ACC112 (cell line): ENCODE measurements at regions not wholly inside any gene's neighbourhood (a gene's known extent, or its start where the extent isn't known, plus 50 kb on each side); places are given as distances from the start of the nearest gene placed in this dataset.

ENCODE experiments used
- H2AFZ ChIP-seq: fragments of 200-600 bp; sonication (generic); one replicate; pipeline ENCODE4 v1.6.0; 2017; ENCODE audit warnings: antibody characterized with exemption, low read length; ENCODE audit not compliant: unreplicated experiment
- H3K27ac ChIP-seq: fragments of 200-600 bp; sonication (generic); 2 replicates; pipeline ENCODE4 v1.5.1; 2014; ENCODE audit warnings: low read depth, mild to moderate bottlenecking, antibody characterized with exemption, low read length, moderate library complexity
- H3K27me3 ChIP-seq: fragments of 200-600 bp; sonication (generic); 2 replicates; pipeline ENCODE4 v1.6.1; 2014; ENCODE audit warnings: mild to moderate bottlenecking, antibody characterized with exemption, low read length, moderate library complexity, mixed read lengths; ENCODE audit not compliant: insufficient read depth
- H3K36me3 ChIP-seq: fragments of 200-600 bp; sonication (generic); 2 replicates; pipeline ENCODE4 v1.6.1; 2016; ENCODE audit warnings: mild to moderate bottlenecking, antibody characterized with exemption, low read length, moderate library complexity, mixed read lengths; ENCODE audit not compliant: insufficient read depth
- H3K4me1 ChIP-seq: fragments of 200-600 bp; sonication (generic); one replicate; pipeline ENCODE4 v1.6.1; 2016; ENCODE audit warnings: low read length, mixed read lengths; ENCODE audit not compliant: insufficient read depth, unreplicated experiment, control insufficient read depth
- H3K4me3 ChIP-seq: fragments of 200-600 bp; sonication (generic); 2 replicates; pipeline ENCODE4 v1.5.1; 2014; ENCODE audit warnings: mild to moderate bottlenecking, low read depth, low read length
- H3K79me2 ChIP-seq: fragments of 200-600 bp; sonication (generic); one replicate; pipeline ENCODE4 v1.6.0; 2016; ENCODE audit warnings: low read length; ENCODE audit not compliant: control insufficient read depth, unreplicated experiment, insufficient read depth

DNA sequence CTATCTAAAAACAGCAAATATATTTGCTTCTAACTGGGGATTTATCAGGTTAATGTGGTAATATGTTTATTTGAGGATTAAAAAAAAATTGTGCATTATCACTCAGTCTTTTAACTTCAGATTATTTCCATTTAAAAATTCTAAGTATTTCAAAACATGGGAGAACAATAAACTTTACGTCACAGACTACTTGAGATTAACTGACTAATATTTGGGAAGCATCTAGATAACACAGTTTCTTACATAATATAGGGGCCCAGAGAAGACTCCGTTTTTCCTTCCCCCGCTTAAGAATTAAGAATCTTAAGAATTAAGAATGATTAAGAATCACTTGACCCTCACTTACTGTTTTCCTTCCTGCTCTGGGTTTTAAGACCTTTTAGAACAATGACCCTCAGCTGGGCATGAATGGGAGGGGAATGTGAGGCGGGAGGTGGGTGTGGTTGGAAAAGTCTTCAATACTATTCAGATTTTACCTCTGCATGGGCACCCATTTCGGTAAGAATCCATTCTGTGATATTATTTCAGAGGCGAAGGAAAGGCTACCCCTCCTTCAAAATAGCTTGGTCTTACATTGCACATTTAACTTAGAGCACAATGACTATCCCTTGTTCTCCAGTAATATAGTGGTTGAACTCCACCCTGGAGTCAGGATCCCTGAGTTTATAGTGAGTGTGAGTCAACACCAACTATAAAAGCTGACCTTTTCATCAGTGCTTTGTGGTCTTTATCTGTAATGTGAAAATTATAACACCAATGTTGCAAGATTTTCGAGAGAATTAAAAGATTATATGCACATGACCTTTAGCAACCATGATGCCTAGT, 821.3 kb downstream of the USP25 start:
- Histone ChIP-seq H3K27ac (no peak overlapping the region), H2AFZ (no peak overlapping the region), H3K36me3 (no peaks in the 10 kb centered on the region), H3K27me3 (no peaks in the 10 kb centered on the region), H3K79me2 (no peaks in the 10 kb centered on the region), H3K4me3 (no peak overlapping the region), H3K4me1 (no peaks in the 10 kb centered on the region)

DNA sequence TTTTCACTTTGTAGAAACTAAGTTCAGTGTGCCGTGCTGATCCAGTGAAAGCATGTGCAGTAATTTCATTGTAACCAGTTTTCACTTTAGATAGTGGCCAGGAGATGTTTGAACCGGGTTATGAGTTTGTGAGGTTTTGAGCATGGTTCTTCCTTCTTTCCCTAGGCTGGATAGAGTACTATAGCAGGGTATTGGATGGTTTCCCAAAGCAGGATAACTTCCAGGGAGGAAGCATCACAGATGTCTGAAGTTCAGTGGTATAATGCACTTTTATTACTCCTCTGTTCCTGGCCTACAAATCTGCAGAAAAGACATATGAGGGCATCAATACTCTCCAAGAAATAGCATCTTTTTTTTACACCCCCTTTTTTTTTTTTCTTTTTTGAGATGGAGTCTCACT, 823.1 kb downstream of the USP25 start:
- no peak overlapping the region for H3K4me3 ChIP-seq
- no peaks in the 10 kb centered on the region for H3K4me1 ChIP-seq
- H3K27ac ChIP-seq, result no peak overlapping the region
- H3K79me2 ChIP-seq, result no peaks in the 10 kb centered on the region
- H3K27me3 ChIP-seq, result no peaks in the 10 kb centered on the region
- no peak overlapping the region for H2AFZ ChIP-seq
- no peaks in the 10 kb centered on the region for H3K36me3 ChIP-seq

DNA sequence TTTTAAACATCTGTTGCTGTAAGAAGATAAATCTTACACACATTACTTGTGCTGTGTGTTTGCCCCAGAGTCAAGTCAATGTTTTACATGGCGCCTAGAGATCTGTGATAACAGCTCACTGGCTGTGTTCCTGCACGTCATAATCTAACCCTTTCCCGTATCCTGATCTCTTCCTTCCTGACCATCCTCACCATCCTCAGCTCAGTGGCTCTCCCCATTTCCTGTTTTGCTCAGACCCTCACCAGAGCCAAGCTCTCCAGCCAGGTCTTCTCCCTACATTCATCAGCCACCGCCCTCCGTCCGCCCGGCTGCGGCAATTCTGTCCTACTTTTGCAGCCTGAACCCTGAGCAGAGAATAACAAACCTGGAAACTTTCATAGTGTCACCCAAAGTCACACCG, 824.7 kb downstream of the USP25 start:
- Histone ChIP-seq H3K36me3 (no peaks in the 10 kb centered on the region), H3K4me3 (no peak overlapping the region), H3K27ac (no peak overlapping the region), H3K79me2 (no peaks in the 10 kb centered on the region), H3K27me3 (no peaks in the 10 kb centered on the region), H3K4me1 (no peaks in the 10 kb centered on the region), H2AFZ (no peak overlapping the region)

DNA sequence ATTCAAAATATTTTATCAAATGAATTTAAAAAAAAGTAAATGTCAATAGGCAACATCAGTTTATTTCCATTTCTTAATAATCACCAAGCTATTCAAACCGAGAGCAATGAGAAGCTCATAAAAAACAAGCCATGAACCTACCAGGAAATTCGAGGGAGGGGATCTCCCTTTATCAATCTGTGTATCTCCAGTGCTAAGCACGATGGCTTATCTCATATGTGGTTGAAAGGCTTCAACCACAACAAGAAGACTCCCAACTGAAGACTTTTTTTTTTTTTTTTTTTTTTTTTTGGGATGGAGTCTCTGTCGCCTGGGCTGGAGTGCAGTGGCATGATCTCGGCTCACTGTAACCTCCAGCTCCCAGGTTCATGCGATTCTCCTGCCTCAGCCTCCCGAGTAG, 833.3 kb downstream of the USP25 start:
- no peaks in the 10 kb centered on the region for H3K27me3 ChIP-seq
- H3K4me3 ChIP-seq, result no peak overlapping the region
- no peak overlapping the region for H2AFZ ChIP-seq
- H3K4me1 ChIP-seq, result peaks cover 9% of the 10 kb centered on the region
- H3K27ac ChIP-seq, result no peak overlapping the region
- H3K79me2 ChIP-seq, result no peaks in the 10 kb centered on the region
- no peaks in the 10 kb centered on the region for H3K36me3 ChIP-seq

DNA sequence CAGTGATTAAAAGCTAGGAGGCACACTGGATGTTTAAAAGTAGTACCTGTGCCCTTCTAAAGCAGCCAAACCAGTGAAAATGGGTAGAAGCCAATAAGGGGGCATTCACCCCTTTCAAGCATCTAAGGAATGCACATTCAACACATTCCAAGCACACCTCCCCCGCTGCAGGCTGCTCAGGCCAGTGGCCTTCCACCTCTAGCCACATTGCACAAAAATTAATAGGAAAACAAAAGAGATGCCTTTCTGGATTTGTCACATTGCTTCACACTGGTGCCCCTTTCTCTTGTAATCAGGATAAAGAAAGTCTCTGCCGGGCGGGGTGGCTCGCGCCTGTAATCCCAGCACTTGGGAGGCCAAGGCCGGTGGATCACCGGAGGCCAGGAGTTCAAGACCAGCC, 834.0 kb downstream of the USP25 start:
- peaks cover 9% of the 10 kb centered on the region for H3K4me1 ChIP-seq
- H3K4me3 ChIP-seq, result no peak overlapping the region
- H3K27me3 ChIP-seq, result no peaks in the 10 kb centered on the region
- H3K27ac ChIP-seq, result no peak overlapping the region
- H3K36me3 ChIP-seq, result no peaks in the 10 kb centered on the region
- no peak overlapping the region for H2AFZ ChIP-seq
- no peaks in the 10 kb centered on the region for H3K79me2 ChIP-seq

DNA sequence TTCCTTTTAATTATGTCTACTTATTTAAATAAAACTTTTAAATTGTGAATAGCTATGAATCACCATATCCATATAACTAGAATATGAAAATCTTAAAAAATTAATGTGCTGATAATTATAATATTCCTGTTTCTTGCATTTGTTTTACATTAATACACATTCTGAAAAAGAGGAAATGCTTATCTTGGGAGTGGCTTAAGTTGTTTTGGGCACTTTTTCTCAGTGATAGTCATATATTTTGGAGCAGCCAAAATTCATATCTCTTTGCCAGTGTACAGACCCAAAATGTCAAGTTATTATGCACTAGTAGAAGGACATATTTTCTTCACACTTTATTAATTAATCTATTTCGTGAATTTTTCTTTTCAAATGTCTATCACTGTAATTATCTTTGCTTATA, 838.5 kb downstream of the USP25 start:
- Histone ChIP-seq H3K4me1 (peaks cover 46% of the 10 kb centered on the region), H3K36me3 (no peaks in the 10 kb centered on the region), H3K79me2 (no peaks in the 10 kb centered on the region), H3K27me3 (no peaks in the 10 kb centered on the region), H2AFZ (no peak overlapping the region), H3K4me3 (no peak overlapping the region), H3K27ac (no peak overlapping the region)

DNA sequence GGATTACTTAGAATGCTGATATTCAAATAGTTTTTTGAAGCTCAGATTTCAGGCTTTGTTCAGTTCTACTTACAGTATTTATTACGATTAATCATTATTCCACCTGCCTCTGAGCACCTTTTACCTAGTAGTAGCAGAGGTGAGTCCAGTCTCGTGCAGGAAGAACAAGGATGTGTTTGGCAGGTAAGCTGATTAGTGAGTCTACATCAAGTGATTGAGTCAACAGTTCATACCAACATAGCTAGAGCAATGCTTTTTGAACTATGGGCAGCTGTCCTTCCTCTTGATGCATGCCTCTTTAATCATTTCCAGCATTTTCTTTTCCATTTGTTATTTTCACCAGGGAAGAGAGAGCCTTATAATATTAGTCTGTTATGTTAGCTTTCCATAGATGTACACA, 838.9 kb downstream of the USP25 start:
- H3K79me2 ChIP-seq, result no peaks in the 10 kb centered on the region
- no peak overlapping the region for H3K27ac ChIP-seq
- no peak overlapping the region for H2AFZ ChIP-seq
- H3K36me3 ChIP-seq, result no peaks in the 10 kb centered on the region
- peaks cover 48% of the 10 kb centered on the region for H3K4me1 ChIP-seq
- no peak overlapping the region for H3K4me3 ChIP-seq
- no peaks in the 10 kb centered on the region for H3K27me3 ChIP-seq

DNA sequence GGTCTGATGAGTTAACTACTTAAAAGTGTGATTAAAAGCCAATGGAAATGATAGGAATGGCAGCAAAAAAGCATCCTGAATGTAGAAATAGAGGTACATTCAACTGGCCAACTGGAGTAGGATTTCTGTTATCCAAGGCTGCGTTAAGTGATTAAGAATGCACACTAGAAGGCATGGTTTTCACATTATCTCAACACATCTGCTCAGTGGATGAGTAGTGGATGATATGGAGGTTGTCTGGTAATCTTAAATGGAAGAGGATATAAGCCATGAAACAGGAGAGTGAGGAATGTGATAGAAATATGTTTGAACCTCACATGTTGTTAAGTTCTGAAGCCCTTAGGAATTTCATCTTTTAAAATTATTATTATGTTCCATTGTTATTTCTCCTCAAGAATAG, 839.9 kb downstream of the USP25 start:
- H3K27ac ChIP-seq, result peak overlapping the region; percentile 54
- no peak overlapping the region for H2AFZ ChIP-seq
- H3K4me3 ChIP-seq, result no peak overlapping the region
- H3K27me3 ChIP-seq, result no peaks in the 10 kb centered on the region
- no peaks in the 10 kb centered on the region for H3K36me3 ChIP-seq
- peaks cover 46% of the 10 kb centered on the region for H3K4me1 ChIP-seq
- H3K79me2 ChIP-seq, result no peaks in the 10 kb centered on the region

DNA sequence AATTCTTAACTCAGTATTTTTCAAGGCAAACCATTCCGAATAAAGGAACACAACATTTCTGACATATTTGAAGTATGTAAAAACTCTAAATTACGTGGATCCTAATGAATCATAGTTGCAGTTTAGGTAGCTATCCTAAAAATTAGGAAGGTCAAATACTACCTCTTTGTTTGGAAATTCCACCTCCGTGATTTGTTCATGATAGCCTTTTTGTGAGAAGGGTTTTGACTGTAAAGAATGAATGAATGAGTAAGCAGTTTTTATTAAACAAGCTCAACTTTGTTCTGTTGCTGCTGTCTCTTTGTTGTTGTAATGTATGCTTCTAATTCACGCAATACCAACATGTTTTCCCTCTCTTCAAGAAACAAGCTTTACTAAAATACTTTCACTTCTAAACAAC, 840.4 kb downstream of the USP25 start:
- no peaks in the 10 kb centered on the region for H3K36me3 ChIP-seq

DNA sequence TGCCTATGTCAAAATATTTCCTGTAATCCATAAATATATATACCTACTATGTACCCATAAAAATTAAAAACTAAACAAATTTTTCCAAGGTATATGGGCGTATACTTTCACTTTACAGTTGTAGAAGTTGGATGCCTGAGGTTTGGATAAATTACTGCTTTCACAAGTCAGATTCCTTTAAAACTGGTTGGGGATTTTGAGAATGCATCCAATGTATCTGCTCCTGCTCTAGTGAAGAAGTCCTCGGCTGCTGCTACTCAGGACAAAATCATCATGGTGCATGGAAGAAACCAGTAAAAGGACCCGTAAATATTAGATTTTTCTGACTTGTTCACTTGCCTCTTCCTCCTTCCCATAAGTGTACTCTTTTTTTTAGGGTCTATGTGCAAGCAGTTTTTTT, 841.1 kb downstream of the USP25 start:
- Histone ChIP-seq H2AFZ (no peak overlapping the region), H3K36me3 (no peaks in the 10 kb centered on the region), H3K27me3 (no peaks in the 10 kb centered on the region), H3K79me2 (no peaks in the 10 kb centered on the region), H3K27ac (peak overlapping the region; percentile 54), H3K4me1 (peaks cover 46% of the 10 kb centered on the region), H3K4me3 (peak overlapping the region; percentile 48)

More for the DNA sequence above, 840.4 kb downstream of the USP25 start:
- no peaks in the 10 kb centered on the region for H3K79me2 ChIP-seq
- H3K4me1 ChIP-seq, result peaks cover 46% of the 10 kb centered on the region
- no peak overlapping the region for H2AFZ ChIP-seq
- no peak overlapping the region for H3K4me3 ChIP-seq
- H3K27me3 ChIP-seq, result no peaks in the 10 kb centered on the region
- peak overlapping the region; percentile 54 for H3K27ac ChIP-seq

DNA sequence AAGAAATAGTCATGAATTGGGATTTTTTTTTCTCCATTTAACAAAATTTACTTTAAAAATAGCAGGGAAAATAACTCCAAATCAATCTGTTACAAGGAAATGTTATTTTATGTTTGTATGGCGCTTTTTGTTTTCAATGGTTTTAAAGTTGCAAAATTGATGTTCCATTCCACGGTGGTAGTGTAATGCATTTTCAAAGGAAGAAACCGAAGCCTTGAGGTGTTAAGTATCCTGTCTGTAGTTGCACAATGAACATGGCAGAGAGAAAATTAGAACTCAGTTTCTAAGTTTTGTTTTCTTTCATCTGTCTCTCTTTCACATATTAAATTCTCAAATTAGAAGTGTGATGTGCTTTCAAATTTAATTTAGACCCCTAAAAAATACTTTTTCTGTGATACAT, 841.8 kb downstream of the USP25 start:
- H2AFZ ChIP-seq, result no peak overlapping the region
- no peaks in the 10 kb centered on the region for H3K27me3 ChIP-seq
- H3K4me3 ChIP-seq, result peak overlapping the region; percentile 48; the same call in 1 of the 2 replicates
- H3K36me3 ChIP-seq, result no peaks in the 10 kb centered on the region
- peak overlapping the region; percentile 54 for H3K27ac ChIP-seq
- no peaks in the 10 kb centered on the region for H3K79me2 ChIP-seq
- H3K4me1 ChIP-seq, result peaks cover 46% of the 10 kb centered on the region
